Type B pancreatic cell (in vitro differentiated cells): ENCODE measurements at regions not wholly inside any gene's neighbourhood (a gene's known extent, or its start where the extent isn't known, plus 50 kb on each side); places are given as distances from the start of the nearest gene placed in this dataset.

Experiments used
- DNase-seq: peaks from one replicate; pipeline ENCODE4 v3.0.0; 2021; ENCODE audit warnings: mixed read lengths; ENCODE audit not compliant: unreplicated experiment; ENCODE audit errors: extremely low spot score
- H3K27ac Mint-ChIP-seq: 2 replicates; pipeline ENCODE4 v1.8.0; 2021; ENCODE audit warnings: mild to moderate bottlenecking, mixed read lengths
- H3K27me3 Mint-ChIP-seq: 2 replicates; pipeline ENCODE4 v1.8.0; 2021; ENCODE audit warnings: mixed read lengths
- H3K36me3 Mint-ChIP-seq: 2 replicates; pipeline ENCODE4 v1.8.0; 2021; ENCODE audit warnings: mixed read lengths
- H3K4me1 Mint-ChIP-seq: one replicate; pipeline ENCODE4 v1.8.0; 2021; ENCODE audit warnings: mixed read lengths; ENCODE audit not compliant: unreplicated experiment
- H3K4me3 Mint-ChIP-seq: 2 replicates; pipeline ENCODE4 v1.8.0; 2021; ENCODE audit warnings: mild to moderate bottlenecking, mixed read lengths
- H3K9me3 Mint-ChIP-seq: 2 replicates; pipeline ENCODE4 v1.8.0; 2021; ENCODE audit warnings: mixed read lengths
- TF ChIP-seq, protein P1 (sequence below): fragments of 200-600 bp; sonication (generic); conservative IDR thresholded peaks from 2 replicates; pipeline ENCODE4 v1.5.0; 2021; ENCODE audit warnings: antibody characterized with exemption, mild to moderate bottlenecking

DNA sequence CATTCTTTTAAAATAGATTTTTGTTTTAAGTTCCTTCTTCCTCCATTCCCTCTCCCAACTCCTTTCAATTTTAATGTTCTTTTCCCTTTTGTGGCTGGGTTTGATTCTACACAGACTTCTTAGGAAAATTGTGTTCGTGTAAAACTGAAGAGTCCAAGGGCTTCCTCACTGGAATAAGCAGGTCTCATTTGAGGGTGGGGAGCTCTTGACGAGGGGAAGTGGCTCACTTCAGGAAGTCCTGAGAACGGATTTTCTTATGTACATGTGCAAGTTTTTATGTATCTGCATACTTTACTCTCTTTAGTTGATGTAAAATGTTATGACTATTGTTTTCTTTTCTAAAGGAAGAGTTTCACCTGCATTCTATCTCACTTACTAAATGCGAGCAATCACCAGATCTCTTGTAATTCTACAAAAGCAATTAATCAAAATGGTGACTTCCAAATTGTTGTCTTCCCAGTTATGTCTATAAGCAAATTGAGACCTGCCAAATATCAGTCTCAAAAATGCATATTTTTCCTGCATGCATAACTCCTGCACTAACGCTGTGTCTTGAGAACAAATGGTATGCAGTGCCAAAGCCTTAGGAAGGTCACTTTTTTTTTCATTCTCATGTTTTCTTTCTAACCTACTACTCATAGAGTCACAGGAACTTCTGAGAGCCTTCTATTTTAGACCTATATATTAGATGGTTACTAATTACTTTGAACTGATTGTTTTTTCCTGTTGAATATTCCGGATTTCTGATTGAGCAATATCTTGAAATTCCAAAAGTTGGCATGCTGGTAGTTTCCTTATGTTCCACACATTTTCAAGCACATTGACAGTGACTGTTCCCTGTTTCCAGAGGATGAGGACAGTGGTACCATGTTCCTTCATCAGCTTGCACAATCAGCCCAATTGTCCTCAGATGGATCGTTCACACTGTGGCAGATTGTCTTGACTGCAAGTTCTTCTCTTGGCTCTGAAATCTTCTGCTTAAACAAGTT lies 251.9 kb upstream of the PRDM1 start:
- Mint-ChIP-seq H3K27ac (no peak overlapping the region), H3K4me1 (peaks cover 13% of the 10 kb centered on the region), H3K9me3 (peaks cover 9% of the 10 kb centered on the region), H3K27me3 (peaks cover 3% of the 10 kb centered on the region), H3K36me3 (no peaks in the 10 kb centered on the region), H3K4me3 (no peak overlapping the region)
- TF ChIP-seq, protein P1, sequence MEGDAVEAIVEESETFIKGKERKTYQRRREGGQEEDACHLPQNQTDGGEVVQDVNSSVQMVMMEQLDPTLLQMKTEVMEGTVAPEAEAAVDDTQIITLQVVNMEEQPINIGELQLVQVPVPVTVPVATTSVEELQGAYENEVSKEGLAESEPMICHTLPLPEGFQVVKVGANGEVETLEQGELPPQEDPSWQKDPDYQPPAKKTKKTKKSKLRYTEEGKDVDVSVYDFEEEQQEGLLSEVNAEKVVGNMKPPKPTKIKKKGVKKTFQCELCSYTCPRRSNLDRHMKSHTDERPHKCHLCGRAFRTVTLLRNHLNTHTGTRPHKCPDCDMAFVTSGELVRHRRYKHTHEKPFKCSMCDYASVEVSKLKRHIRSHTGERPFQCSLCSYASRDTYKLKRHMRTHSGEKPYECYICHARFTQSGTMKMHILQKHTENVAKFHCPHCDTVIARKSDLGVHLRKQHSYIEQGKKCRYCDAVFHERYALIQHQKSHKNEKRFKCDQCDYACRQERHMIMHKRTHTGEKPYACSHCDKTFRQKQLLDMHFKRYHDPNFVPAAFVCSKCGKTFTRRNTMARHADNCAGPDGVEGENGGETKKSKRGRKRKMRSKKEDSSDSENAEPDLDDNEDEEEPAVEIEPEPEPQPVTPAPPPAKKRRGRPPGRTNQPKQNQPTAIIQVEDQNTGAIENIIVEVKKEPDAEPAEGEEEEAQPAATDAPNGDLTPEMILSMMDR: no peak
- no peak for DNase-seq

DNA sequence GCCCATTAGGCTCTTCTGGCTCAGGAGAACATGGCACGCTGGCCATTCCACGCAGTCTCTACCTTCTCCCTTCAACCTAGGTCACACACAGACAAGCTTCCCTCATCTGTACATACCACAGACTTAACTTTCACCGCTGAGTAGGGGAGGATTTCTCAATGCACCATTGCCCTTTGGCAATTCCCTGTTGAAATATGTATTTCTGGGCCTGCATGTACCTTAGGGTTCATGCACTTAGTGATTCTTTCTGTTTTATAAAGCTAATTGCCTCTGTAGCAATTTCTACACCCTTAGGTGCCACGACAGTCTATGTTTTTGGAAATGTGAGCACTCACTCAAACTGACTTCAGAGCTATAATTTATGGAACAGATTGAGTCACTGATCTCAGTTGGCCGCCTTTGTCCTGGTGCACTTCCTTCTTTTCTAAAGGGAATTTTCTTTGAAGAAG lies 253.8 kb upstream of the PRDM1 start:
- Mint-ChIP-seq H3K4me1 (peaks cover 13% of the 10 kb centered on the region), H3K27me3 (peaks cover 3% of the 10 kb centered on the region), H3K27ac (no peak overlapping the region), H3K9me3 (peaks cover 9% of the 10 kb centered on the region), H3K4me3 (no peak overlapping the region), H3K36me3 (no peaks in the 10 kb centered on the region)
- TF ChIP-seq, protein P1: no peak
- DNase-seq: no peak

DNA sequence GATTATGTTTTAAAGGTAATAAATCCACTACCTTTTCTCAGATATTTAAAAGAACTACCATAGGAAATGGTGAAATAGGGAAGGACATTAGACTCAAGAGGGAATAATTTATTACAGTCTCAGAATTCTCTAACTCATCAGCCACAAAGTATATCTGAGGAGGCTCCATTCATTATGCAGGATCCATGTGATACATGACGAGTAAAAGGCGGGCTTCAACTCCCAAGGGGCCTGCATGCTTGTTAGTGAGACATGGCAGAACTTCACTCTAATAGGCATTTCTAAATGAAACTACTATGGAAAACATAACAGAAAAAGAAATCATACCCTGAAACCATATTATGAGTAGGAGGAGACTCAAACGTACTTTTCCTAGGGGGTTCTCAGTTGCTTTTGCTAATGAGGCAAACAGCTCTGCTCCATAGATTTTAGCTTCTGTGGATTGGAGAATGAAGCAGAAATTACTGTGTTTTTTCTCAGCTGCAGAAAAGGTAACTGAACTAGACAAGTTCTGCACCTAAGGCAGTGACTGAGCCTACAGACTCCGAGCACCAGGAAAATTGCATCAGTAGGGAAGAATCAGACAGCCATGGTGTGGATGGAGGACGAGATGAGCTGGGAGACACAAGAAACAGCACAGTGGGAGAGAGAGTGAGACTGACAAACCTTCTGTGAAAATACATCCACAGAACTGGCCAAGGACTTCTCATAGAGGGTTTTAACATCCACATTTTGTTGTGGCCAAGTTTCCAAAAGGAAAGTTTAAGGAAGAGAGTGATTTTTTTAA lies 254.6 kb upstream of the PRDM1 start:
- TF ChIP-seq, protein P1: no peak
- no peaks in the 10 kb centered on the region for H3K36me3 Mint-ChIP-seq
- H3K4me3 Mint-ChIP-seq: no peak overlapping the region
- DNase-seq: no peak
- no peaks in the 10 kb centered on the region for H3K27me3 Mint-ChIP-seq
- H3K4me1 Mint-ChIP-seq: peaks cover 7% of the 10 kb centered on the region
- peaks cover 5% of the 10 kb centered on the region for H3K9me3 Mint-ChIP-seq
- H3K27ac Mint-ChIP-seq: no peak overlapping the region

DNA sequence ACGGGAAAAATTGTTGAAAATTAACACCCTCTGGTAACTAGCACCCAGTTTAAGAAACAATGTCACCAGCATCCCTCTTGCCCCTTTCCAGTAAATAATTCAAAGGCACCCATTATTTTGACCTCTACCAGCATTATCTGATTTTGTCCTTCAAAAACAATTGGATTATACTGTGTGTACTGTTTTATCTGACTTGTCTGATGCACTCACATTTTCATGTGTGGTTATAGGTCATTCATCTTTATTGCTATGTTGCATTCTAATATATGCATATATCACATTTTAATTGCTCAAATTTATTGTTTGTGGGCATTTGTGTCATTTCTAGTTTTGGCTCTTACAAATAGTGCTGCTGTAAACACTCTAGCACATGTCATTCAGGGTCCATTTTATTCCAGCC lies 260.9 kb upstream of the PRDM1 start:
- no peak overlapping the region for H3K27ac Mint-ChIP-seq
- no peaks in the 10 kb centered on the region for H3K27me3 Mint-ChIP-seq
- no peaks in the 10 kb centered on the region for H3K36me3 Mint-ChIP-seq
- DNase-seq: no peak
- peaks cover 4% of the 10 kb centered on the region for H3K9me3 Mint-ChIP-seq
- TF ChIP-seq, protein P1: no peak
- H3K4me1 Mint-ChIP-seq: no peaks in the 10 kb centered on the region
- no peak overlapping the region for H3K4me3 Mint-ChIP-seq

DNA sequence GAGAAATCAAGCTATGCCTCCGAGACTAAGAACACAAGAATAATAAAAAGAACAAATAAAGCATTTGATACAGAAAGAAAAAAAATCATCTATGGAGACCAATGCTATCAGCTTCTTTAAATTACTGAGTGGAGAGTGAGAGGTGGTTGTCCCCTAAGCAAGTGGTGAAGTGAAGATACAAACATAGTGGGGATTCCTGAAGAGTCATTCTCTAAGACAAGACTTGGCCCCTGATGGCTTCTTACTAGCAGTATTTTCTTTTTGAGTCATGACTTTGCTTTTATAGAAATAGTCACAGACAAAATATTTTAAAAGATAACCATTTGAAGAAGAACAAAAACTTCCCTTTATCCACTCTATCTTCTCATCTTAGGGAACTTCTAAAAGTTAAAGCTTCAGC lies 261.4 kb upstream of the PRDM1 start:
- Mint-ChIP-seq H3K27ac (no peak overlapping the region), H3K9me3 (peaks cover 4% of the 10 kb centered on the region), H3K27me3 (no peaks in the 10 kb centered on the region), H3K36me3 (no peaks in the 10 kb centered on the region), H3K4me1 (no peaks in the 10 kb centered on the region), H3K4me3 (no peak overlapping the region)
- TF ChIP-seq, protein P1: no peak
- no peak for DNase-seq
